DND-41 (cell line): ENCODE measurements at regions not wholly inside any gene's neighbourhood (a gene's known extent, or its start where the extent isn't known, plus 50 kb on each side); places are given as distances from the start of the nearest gene placed in this dataset.

ENCODE experiments used
- CTCF ChIP-seq: IDR thresholded peaks from 2 replicates; pipeline ENCODE4 v1.5.1; 2012; ENCODE audit warnings: borderline replicate concordance, low read length, moderate library complexity, mild to moderate bottlenecking; ENCODE audit not compliant: poor library complexity, severe bottlenecking; ENCODE audit errors: extremely low read depth
- EZH2 ChIP-seq: IDR thresholded peaks from 3 replicates; pipeline ENCODE4 v1.6.1; 2012; ENCODE audit warnings: borderline replicate concordance, low read depth, mild to moderate bottlenecking, moderate library complexity, low read length, inconsistent platforms; ENCODE audit not compliant: severe bottlenecking

GRCh38 chr3:17994167-17994566 is 251.7 kb upstream of the TBC1D5 start:
- TF ChIP-seq CTCF: no peak
- no peak for TF ChIP-seq EZH2
